ENCODE measurements at regions not wholly inside any gene's neighbourhood (a gene's known extent, or its start where the extent isn't known, plus 50 kb on each side); places are given as distances from the start of the nearest gene placed in this dataset.

DNA sequence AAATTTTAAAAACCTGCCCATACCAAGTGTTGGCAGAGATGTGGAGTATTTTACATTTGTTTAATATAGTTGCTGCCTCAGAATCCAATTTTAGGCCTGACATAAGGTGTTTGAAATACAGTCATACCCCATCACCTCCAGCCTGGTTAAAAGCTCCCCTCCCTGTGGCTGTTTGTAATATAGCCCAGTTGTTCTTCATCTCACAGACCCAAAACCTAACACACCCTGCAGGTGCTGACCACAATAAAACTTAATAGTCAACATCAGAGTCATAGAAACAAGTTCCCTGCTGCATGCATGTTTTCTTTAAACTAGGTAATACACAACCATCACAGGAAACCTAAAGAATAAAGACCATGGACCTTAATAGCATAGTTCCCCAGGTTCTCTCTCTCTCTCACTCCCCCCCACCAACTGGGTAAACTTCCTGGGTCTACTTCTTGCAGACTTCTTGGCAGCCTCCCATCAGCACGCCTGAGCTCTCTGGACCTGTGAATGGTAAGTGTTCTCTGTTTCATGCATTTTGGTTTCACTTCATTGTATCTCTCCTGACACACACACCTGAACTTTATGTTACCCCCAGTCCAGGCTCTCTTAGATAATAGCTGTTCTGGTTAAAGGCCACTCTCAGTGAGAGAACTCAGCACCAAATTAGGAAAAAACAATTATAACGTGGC is 1369.9 kb downstream of the EFNB2 start:
- H4K5ac ChIP-seq (ENCODE audit: insufficient read length, low read depth, low read length), result no peak overlapping the region
- no peak overlapping the region for H2BK120ac ChIP-seq (replicated peaks; ENCODE audit: low read depth, low read length)
- H3K56ac ChIP-seq (replicated peaks; ENCODE audit: insufficient read length, low read depth, low read length), result no peak overlapping the region
- H2AFZ ChIP-seq (ENCODE audit: low read length), result no peak overlapping the region
- H2BK20ac ChIP-seq (ENCODE audit: low read length), result no peak overlapping the region
- ChIA-PET POLR2A (ENCODE audit: partially characterized antibody) (no interaction called here), CTCF (ENCODE audit: partially characterized antibody) (no interaction called here)
- H4K91ac ChIP-seq (replicated peaks; ENCODE audit: insufficient read length, low read length), result no peak overlapping the region
- H3K4me2 ChIP-seq (ENCODE audit: insufficient read depth in 1 of 2, low read depth in 2 of 2, low read length in 2 of 2), result no peak overlapping the region
- H3K14ac ChIP-seq (ENCODE audit: insufficient read length), result no peak overlapping the region
- H3K18ac ChIP-seq (ENCODE audit: extremely low read depth, low read length), result no peak overlapping the region
- H3K23me2 ChIP-seq (ENCODE audit: low read depth, low read length), result no peaks in the 10 kb centered on the region; the same call in 1 of the 2 replicates
- H2BK15ac ChIP-seq (ENCODE audit: low read length), result no peak overlapping the region
- no peak for TF ChIP-seq NANOG (IDR thresholded peaks at IDR 0.05; ENCODE audit: insufficient read depth, low read depth, low read length, poor library complexity, severe bottlenecking)
- TF ChIP-seq CBX5 (IDR thresholded peaks at IDR 0.05; ENCODE audit: low read depth, low read length), result no peak
- no peaks in the 10 kb centered on the region for H4K20me1 ChIP-seq (replicated peaks in 1 of 2; ENCODE audit: control insufficient read depth in 1 of 2, insufficient read depth in 2 of 2, low read length in 2 of 2)
- 87% methylated on average over 2 of the region's 2 CpGs; no CpG with 5 or more reads in 1 of the 2 experiments for WGBS, 2 experiments (ENCODE audit: extremely low coverage in 1 of 2, insufficient coverage in 1 of 2, insufficient read length in 1 of 2, insufficient replicate concordance in 2 of 2, low coverage in 1 of 2, low lambda C conversion rate in 2 of 2, missing lambda C conversion rate in 1 of 2)
- H2BK12ac ChIP-seq (ENCODE audit: low read depth, low read length), result no peak overlapping the region
- no peaks in the 10 kb centered on the region for H3K27me3 ChIP-seq (replicated peaks in 1 of 4; ENCODE audit: control insufficient read depth in 3 of 4, extremely low read depth in 1 of 4, insufficient read depth in 3 of 4, low read length in 3 of 4)
- H4K8ac ChIP-seq (ENCODE audit: extremely low read depth, insufficient read depth, low read length), result no peak overlapping the region
- H3K79me1 ChIP-seq (ENCODE audit: low read depth, low read length), result no peaks in the 10 kb centered on the region
- no peak overlapping the region for H3K4me3 ChIP-seq (ENCODE audit: extremely low read depth in 1 of 4, insufficient read depth in 2 of 4, low read depth in 3 of 4, low read length in 4 of 4)
- no peak for FAIRE-seq
- no peaks in the 10 kb centered on the region for H3K9me3 ChIP-seq (ENCODE audit: insufficient read depth in 2 of 2, low read depth in 1 of 2, low read length in 1 of 2)
- no peak overlapping the region for H3K27ac ChIP-seq (ENCODE audit: low read depth, low read length)
- H2AK5ac ChIP-seq (ENCODE audit: low read depth, low read length), result no peak overlapping the region
- DNase-seq (ENCODE audit: low read depth in 1 of 2, low spot score in 2 of 2), result no peak
- no peak overlapping the region for H2BK5ac ChIP-seq (ENCODE audit: low read depth, low read length)
- H3K79me2 ChIP-seq (ENCODE audit: control insufficient read depth in 1 of 2, insufficient read depth in 2 of 2, low read length in 2 of 2), result no peaks in the 10 kb centered on the region
- H3K4ac ChIP-seq (replicated peaks; ENCODE audit: insufficient read length, low read depth, low read length), result no peak overlapping the region
- H3K23ac ChIP-seq (ENCODE audit: insufficient read length), result no peak overlapping the region
- H3K36me3 ChIP-seq (ENCODE audit: control insufficient read depth in 2 of 4, insufficient read depth in 4 of 4, low read length in 3 of 4), result no peaks in the 10 kb centered on the region
- H3K4me1 ChIP-seq (replicated peaks in 1 of 4; ENCODE audit: control insufficient read depth in 3 of 4, insufficient read depth in 4 of 4, low read length in 3 of 4), result no peaks in the 10 kb centered on the region
- H3K9ac ChIP-seq (replicated peaks in 1 of 4; ENCODE audit: extremely low read depth in 1 of 4, low read depth in 3 of 4, low read length in 3 of 4), result no peak overlapping the region
